Endothelial cell of umbilical vein (primary cell): ENCODE measurements at regions not wholly inside any gene's neighbourhood (a gene's known extent, or its start where the extent isn't known, plus 50 kb on each side); places are given as distances from the start of the nearest gene placed in this dataset.

ENCODE experiments used
- EZH2 ChIP-seq: IDR thresholded peaks from 2 replicates; pipeline ENCODE4 v1.6.1; 2012; ENCODE audit warnings: borderline replicate concordance, low read depth, mild to moderate bottlenecking, moderate library complexity, low read length, inconsistent platforms; ENCODE audit not compliant: severe bottlenecking
- GATA2 ChIP-seq: IDR thresholded peaks from 2 replicates; pipeline ENCODE4 v1.7.0; 2011; ENCODE audit warnings: low read depth, mild to moderate bottlenecking, moderate library complexity, mixed read lengths, low read length; ENCODE audit not compliant: insufficient read length, insufficient read depth
- JUN ChIP-seq: IDR thresholded peaks from 2 replicates; pipeline ENCODE4 v1.6.1; 2011; ENCODE audit warnings: borderline replicate concordance, low read depth; ENCODE audit not compliant: insufficient read length, insufficient read depth
- MYC ChIP-seq: IDR thresholded peaks from one replicate; pipeline ENCODE4 v1.6.1; 2011; ENCODE audit warnings: mild to moderate bottlenecking, low read depth, low read length
- POLR2A ChIP-seq: IDR thresholded peaks from 2 replicates; pipeline ENCODE4 v1.6.1; 2012; ENCODE audit warnings: low read depth, mild to moderate bottlenecking, control low read depth, low read length
- POLR2AphosphoS5 ChIP-seq: IDR thresholded peaks from 2 replicates; pipeline ENCODE4 v1.6.1; 2012; ENCODE audit warnings: low read depth, mild to moderate bottlenecking, control low read depth, low read length, moderate library complexity; ENCODE audit not compliant: insufficient read depth
- TF ChIP-seq, protein P1 (sequence below), 2 donors: IDR thresholded peaks; 1 replicate in 1 of 2; 2 replicates in 1 of 2; pipeline ENCODE4 v1.5.1; 2011; ENCODE audit warnings: low read length in 2 of 2, mild to moderate bottlenecking in 2 of 2, moderate library complexity in 2 of 2, control low read depth in 1 of 2, inconsistent platforms in 1 of 2, low read depth in 1 of 2; ENCODE audit not compliant: insufficient read depth in 1 of 2; ENCODE audit errors: extremely low read depth in 1 of 2
- TF ChIP-seq, protein P2 (sequence below): IDR thresholded peaks from 2 replicates; pipeline ENCODE4 v1.6.1; 2011; ENCODE audit not compliant: insufficient read depth, insufficient read length

DNA sequence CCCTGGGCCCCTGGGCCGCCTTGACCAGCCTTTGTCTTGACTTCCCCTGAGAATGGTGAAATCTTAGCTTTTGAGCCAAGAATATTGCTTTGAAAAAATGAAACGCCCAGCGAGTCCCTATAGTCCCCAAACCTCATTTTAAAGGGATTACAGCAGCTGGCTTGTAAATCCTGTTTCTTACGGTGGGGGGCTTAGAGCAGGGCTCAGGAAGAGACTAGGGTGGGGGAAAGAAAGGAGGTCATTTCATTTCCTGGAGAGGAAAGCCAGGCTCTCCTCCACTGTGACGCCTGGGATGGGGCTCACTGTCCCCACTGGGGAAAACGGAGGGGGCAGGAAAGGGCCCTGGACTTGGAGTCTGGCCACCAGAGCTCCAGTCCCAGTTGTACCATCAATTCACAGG is 72.2 kb upstream of the ALX4 start:
- no peak for TF ChIP-seq POLR2A
- TF ChIP-seq MYC, result no peak
- TF ChIP-seq, protein P1, sequence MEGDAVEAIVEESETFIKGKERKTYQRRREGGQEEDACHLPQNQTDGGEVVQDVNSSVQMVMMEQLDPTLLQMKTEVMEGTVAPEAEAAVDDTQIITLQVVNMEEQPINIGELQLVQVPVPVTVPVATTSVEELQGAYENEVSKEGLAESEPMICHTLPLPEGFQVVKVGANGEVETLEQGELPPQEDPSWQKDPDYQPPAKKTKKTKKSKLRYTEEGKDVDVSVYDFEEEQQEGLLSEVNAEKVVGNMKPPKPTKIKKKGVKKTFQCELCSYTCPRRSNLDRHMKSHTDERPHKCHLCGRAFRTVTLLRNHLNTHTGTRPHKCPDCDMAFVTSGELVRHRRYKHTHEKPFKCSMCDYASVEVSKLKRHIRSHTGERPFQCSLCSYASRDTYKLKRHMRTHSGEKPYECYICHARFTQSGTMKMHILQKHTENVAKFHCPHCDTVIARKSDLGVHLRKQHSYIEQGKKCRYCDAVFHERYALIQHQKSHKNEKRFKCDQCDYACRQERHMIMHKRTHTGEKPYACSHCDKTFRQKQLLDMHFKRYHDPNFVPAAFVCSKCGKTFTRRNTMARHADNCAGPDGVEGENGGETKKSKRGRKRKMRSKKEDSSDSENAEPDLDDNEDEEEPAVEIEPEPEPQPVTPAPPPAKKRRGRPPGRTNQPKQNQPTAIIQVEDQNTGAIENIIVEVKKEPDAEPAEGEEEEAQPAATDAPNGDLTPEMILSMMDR (IDR thresholded peaks at IDR 0.05; ENCODE audit: extremely low read depth in 1 of 2, insufficient read depth in 1 of 2, low read depth in 1 of 2, low read length in 2 of 2), result no peak
- no peak for TF ChIP-seq EZH2
- no peak for TF ChIP-seq GATA2
- TF ChIP-seq, protein P2, sequence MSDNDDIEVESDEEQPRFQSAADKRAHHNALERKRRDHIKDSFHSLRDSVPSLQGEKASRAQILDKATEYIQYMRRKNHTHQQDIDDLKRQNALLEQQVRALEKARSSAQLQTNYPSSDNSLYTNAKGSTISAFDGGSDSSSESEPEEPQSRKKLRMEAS, result no peak
- no peak for TF ChIP-seq JUN
- TF ChIP-seq POLR2AphosphoS5, result no peak
